ENCODE measurements at regions not wholly inside any gene's neighbourhood (a gene's known extent, or its start where the extent isn't known, plus 50 kb on each side); places are given as distances from the start of the nearest gene placed in this dataset.
A peak's percentile ranks its signal among the peaks of the same experiment; 100 is the strongest.

GRCh38 chr6:137933696-137934095, 66.6 kb downstream of the TNFAIP3 start:
- no peaks in the 10 kb centered on the region for H3K9me3 ChIP-seq
- 65 to 71% methylated on average over 3 of the region's 3 CpGs for WGBS, 2 donors
- peak in 1 of 2 donors; percentile 9 for DNase-seq
- TF ChIP-seq POLR2A (IDR thresholded peaks at IDR 0.05) (no peak), CTCF (IDR thresholded peaks at IDR 0.05) (no peak)
- intact Hi-C loops (cut with DNase I): no loop called here
- H3K27me3 ChIP-seq: no peaks in the 10 kb centered on the region
- H3K36me3 ChIP-seq: no peaks in the 10 kb centered on the region
- no peak overlapping the region for H3K27ac ChIP-seq
- no peaks in the 10 kb centered on the region for H3K4me1 ChIP-seq
- no peak overlapping the region for H3K4me3 ChIP-seq (replicated peaks in 1 of 3)

GRCh38 chr6:137936798-137937197, 69.7 kb downstream of the TNFAIP3 start:
- Histone ChIP-seq H3K4me3 (replicated peaks in 1 of 3) (no peak overlapping the region), H3K4me1 (no peaks in the 10 kb centered on the region), H3K9me3 (no peaks in the 10 kb centered on the region), H3K36me3 (no peaks in the 10 kb centered on the region), H3K27ac (no peak overlapping the region), H3K27me3 (no peaks in the 10 kb centered on the region)
- intact Hi-C loops (cut with DNase I): no loop called here
- no peak for TF ChIP-seq POLR2A (IDR thresholded peaks at IDR 0.05)
- no peak for TF ChIP-seq CTCF (IDR thresholded peaks at IDR 0.05)
- DNase-seq: no peak

DNA sequence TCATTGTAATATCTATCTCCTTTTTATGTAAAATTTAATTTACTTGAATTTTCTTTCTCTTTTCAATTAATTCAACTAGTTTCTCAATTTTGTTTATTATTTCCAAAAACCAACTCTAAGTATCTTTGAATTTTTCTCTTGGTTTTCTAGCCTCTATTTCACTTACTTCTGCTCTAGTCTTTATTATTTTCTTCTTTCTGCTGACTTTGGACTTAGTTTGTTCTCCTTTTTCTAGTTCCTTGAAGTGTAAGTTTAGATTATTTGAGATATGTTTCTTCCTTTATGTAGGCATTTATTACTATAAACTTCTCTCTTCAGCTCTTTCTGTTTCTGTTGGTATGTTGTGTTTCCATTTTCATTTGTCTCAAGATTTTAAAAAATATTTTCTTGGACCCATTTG, 70.8 kb downstream of the TNFAIP3 start:
- no peak for TF ChIP-seq CTCF (IDR thresholded peaks at IDR 0.05)
- TF ChIP-seq POLR2A (IDR thresholded peaks at IDR 0.05): no peak
- Histone ChIP-seq H3K36me3 (no peaks in the 10 kb centered on the region), H3K4me3 (replicated peaks in 1 of 3) (no peak overlapping the region), H3K27ac (no peak overlapping the region), H3K9me3 (no peaks in the 10 kb centered on the region), H3K27me3 (no peaks in the 10 kb centered on the region), H3K4me1 (no peaks in the 10 kb centered on the region)
- DNase-seq: no peak
- intact Hi-C loops (cut with DNase I): no loop called here

DNA sequence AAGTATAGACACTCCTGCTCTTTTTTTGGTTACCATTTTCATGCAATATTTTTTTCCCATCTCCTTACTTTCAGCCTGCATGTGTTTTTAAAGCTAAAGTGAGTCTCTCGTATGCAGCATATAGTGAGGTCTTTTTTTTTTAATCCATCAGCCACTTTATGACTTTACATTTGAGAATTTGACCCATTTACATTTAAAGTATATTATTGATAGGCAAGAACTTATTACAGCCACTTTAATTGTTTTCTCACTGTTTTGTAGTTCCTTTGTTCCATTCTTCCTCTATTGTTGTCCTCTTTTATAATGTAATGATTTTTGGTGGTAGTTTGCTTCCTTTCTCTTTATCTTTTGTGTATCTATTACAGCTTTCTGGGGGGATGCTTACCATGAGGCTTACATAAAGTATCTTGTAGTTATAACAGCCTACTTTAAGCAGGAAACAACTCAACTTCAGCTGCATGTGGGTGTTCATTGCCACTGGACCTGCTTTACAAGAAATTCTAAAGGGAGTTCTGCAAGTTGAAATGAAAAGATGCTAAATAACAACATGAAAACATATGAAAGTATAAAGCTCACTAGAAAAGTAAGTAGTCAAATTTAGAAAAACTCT, 71.8 kb downstream of the TNFAIP3 start:
- no peaks in the 10 kb centered on the region for H3K4me1 ChIP-seq
- DNase-seq: no peak
- H3K27ac ChIP-seq: no peak overlapping the region
- 96 to 97% methylated on average over 1 of the region's 1 CpG for WGBS, 2 donors
- no peaks in the 10 kb centered on the region for H3K9me3 ChIP-seq
- intact Hi-C loops (cut with DNase I): no loop called here
- TF ChIP-seq POLR2A (IDR thresholded peaks at IDR 0.05): no peak
- TF ChIP-seq CTCF (IDR thresholded peaks at IDR 0.05): no peak
- H3K4me3 ChIP-seq (replicated peaks in 1 of 3): no peak overlapping the region
- no peaks in the 10 kb centered on the region for H3K36me3 ChIP-seq
- H3K27me3 ChIP-seq: no peaks in the 10 kb centered on the region

- no peaks in the 10 kb centered on the region for H3K36me3 ChIP-seq
- H3K4me1 ChIP-seq: no peaks in the 10 kb centered on the region
- no peak overlapping the region for H3K4me3 ChIP-seq (replicated peaks in 1 of 3)
- WGBS, 2 donors: 25 to 33% methylated on average over 2 of the region's 2 CpGs
- intact Hi-C loops (cut with DNase I): loop anchor here (10.0 kb wide), 2 partner anchors 77 to 147 kb away; partner anchors contain the start of gene TNFAIP3
- H3K9me3 ChIP-seq: no peaks in the 10 kb centered on the region
- no peak overlapping the region for H3K27ac ChIP-seq
- TF ChIP-seq CTCF (IDR thresholded peaks at IDR 0.05) (no peak), POLR2A (IDR thresholded peaks at IDR 0.05) (no peak)
- H3K27me3 ChIP-seq: no peaks in the 10 kb centered on the region
- DNase-seq: no peak
These were observed 74.9 kb downstream of the TNFAIP3 start for GRCh38 chr6:137941995-137942394.
